ENCODE measurements at regions not wholly inside any gene's neighbourhood (a gene's known extent, or its start where the extent isn't known, plus 50 kb on each side); places are given as distances from the start of the nearest gene placed in this dataset.

GRCh38 chr5:19018822-19019221 is 969.2 kb downstream of the CDH18 start:
- Histone ChIP-seq H3K79me2 (ENCODE audit: insufficient read depth, low read length) (no peaks in the 10 kb centered on the region), H4K20me1 (ENCODE audit: insufficient read depth, low read length) (no peaks in the 10 kb centered on the region), H3K4me2 (ENCODE audit: low read depth, low read length) (no peak overlapping the region), H3K36me3 (replicated peaks in 1 of 2; ENCODE audit: control insufficient read depth in 1 of 2, insufficient read depth in 2 of 2, low read length in 2 of 2) (no peaks in the 10 kb centered on the region), H3K27me3 (ENCODE audit: control insufficient read depth in 1 of 2, insufficient read depth in 2 of 2, low read length in 2 of 2) (no peaks in the 10 kb centered on the region), H3K27ac (ENCODE audit: extremely low read length, insufficient read depth, low read length) (no peak overlapping the region), H3K4me3 (replicated peaks in 1 of 3; ENCODE audit: insufficient read depth in 1 of 3, low read depth in 2 of 3, low read length in 3 of 3) (no peak overlapping the region), H3K4me1 (ENCODE audit: insufficient read depth, low read length) (no peaks in the 10 kb centered on the region), H2AFZ (ENCODE audit: low read length) (no peak overlapping the region), H3K9ac (ENCODE audit: insufficient read depth, low read depth, low read length) (no peak overlapping the region), H3K9me3 (ENCODE audit: low read length) (peaks cover 68% of the 10 kb centered on the region)
- in situ Hi-C loops (cut with HindIII; ENCODE audit: extremely low pct_ligation_motif_present, low pct_unique_long_range_greater_than_20kb): no loop called here
- intact Hi-C loops (cut with micrococcal nuclease; ENCODE audit: unreplicated experiment): no loop called here
- DNase-seq (ENCODE audit: low spot score) (no peak), FAIRE-seq (no peak), ATAC-seq (no peak)
- CTCF ChIA-PET (ENCODE audit: low intra/inter-chr PET ratio, low total read pairs): no interaction called here
- POLR2A ChIA-PET: no interaction called here
- 0% methylated on average over 5 of the region's 5 CpGs for WGBS (ENCODE audit: low lambda C conversion rate)
- BruUV-seq (replicated peaks): no TSS peak
- no peak for TF ChIP-seq STAT5B (CRISPR knock-in tag; IDR thresholded peaks at IDR 0.05)
- TF ChIP-seq CCDC6 (CRISPR knock-in tag; IDR thresholded peaks at IDR 0.05): no peak
- no peak for TF ChIP-seq ZNF646 (CRISPR knock-in tag; IDR thresholded peaks at IDR 0.05)
- TF ChIP-seq ATM (IDR thresholded peaks at IDR 0.05; ENCODE audit: borderline replicate concordance): no peak
- TF ChIP-seq ZNF629 (CRISPR knock-in tag; conservative IDR thresholded peaks at IDR 0.05): no peak
- no peak for TF ChIP-seq TOPORS (CRISPR knock-in tag; IDR thresholded peaks at IDR 0.05)
- no peak for TF ChIP-seq ZNF264 (CRISPR knock-in tag; IDR thresholded peaks at IDR 0.05)
- TF ChIP-seq ZNF773 (CRISPR knock-in tag; IDR thresholded peaks at IDR 0.05; ENCODE audit: borderline replicate concordance): no peak
- no peak for TF ChIP-seq ZMYM2 (CRISPR knock-in tag; IDR thresholded peaks at IDR 0.05)
- no peak for TF ChIP-seq THRA (CRISPR knock-in tag; IDR thresholded peaks at IDR 0.05; ENCODE audit: borderline replicate concordance)
- no peak for TF ChIP-seq FOXK1 (CRISPR knock-in tag; IDR thresholded peaks at IDR 0.05; ENCODE audit: borderline replicate concordance, low read depth)
- no peak for TF ChIP-seq ZFY (CRISPR knock-in tag; IDR thresholded peaks at IDR 0.05)
- TF ChIP-seq ATF7-NPFF (CRISPR knock-in tag; IDR thresholded peaks at IDR 0.05; ENCODE audit: low read depth): no peak
- no peak for TF ChIP-seq SIX4 (CRISPR knock-in tag; IDR thresholded peaks at IDR 0.05)
- no peak for TF ChIP-seq AKAP8 (CRISPR knock-in tag; IDR thresholded peaks at IDR 0.05)
- no peak for TF ChIP-seq ZBTB21 (CRISPR knock-in tag; IDR thresholded peaks at IDR 0.05)

Data from HepG2 (cell line).